Mesenchymal stem cell (in vitro differentiated cells and primary cell): ENCODE measurements at regions not wholly inside any gene's neighbourhood (a gene's known extent, or its start where the extent isn't known, plus 50 kb on each side); places are given as distances from the start of the nearest gene placed in this dataset.
"Not testable (repeated sequence)": the region's sequence is repeated elsewhere in the genome, so short reads cannot be mapped to it uniquely, and the experiment has no call there.

Experiments used
- DNase-seq: peaks from one replicate; pipeline ENCODE4 v3.0.0-alpha.2; 2013
- H2AFZ ChIP-seq: one replicate; pipeline ENCODE4 v1.6.1; 2013; ENCODE audit warnings: low read depth, mild to moderate bottlenecking, control low read depth, inconsistent platforms, low read length, moderate library complexity
- H2AK5ac ChIP-seq: 2 replicates; pipeline ENCODE4 v1.6.1; 2013; ENCODE audit warnings: low read length, moderate library complexity, mild to moderate bottlenecking, inconsistent platforms; ENCODE audit not compliant: severe bottlenecking
- H2BK120ac ChIP-seq: one replicate; pipeline ENCODE4 v1.6.1; 2013; ENCODE audit warnings: low read depth, mild to moderate bottlenecking, inconsistent platforms, low read length, moderate library complexity
- H2BK12ac ChIP-seq, 2 experiments: one replicate each; pipeline ENCODE4 v1.6.1; 2013; ENCODE audit warnings: inconsistent platforms in 2 of 2, low read length in 2 of 2, mild to moderate bottlenecking in 2 of 2, moderate library complexity in 2 of 2, control low read depth in 1 of 2
- H2BK15ac ChIP-seq: one replicate; pipeline ENCODE4 v1.6.1; 2013; ENCODE audit warnings: mild to moderate bottlenecking, low read depth, inconsistent platforms; ENCODE audit not compliant: poor library complexity, severe bottlenecking
- H2BK5ac ChIP-seq: 2 replicates; pipeline ENCODE4 v1.6.1; 2013; ENCODE audit warnings: low read depth, mild to moderate bottlenecking, low read length, control low read depth, inconsistent platforms; ENCODE audit not compliant: poor library complexity, severe bottlenecking
- H3K14ac ChIP-seq, 2 experiments: one replicate each; pipeline ENCODE4 v1.6.1; 2013; ENCODE audit warnings: inconsistent platforms in 2 of 2, low read length in 2 of 2, control low read depth in 1 of 2, mild to moderate bottlenecking in 1 of 2, moderate library complexity in 1 of 2
- H3K18ac ChIP-seq, 2 experiments: one replicate each; pipeline ENCODE4 v1.6.1; 2013; ENCODE audit warnings: inconsistent platforms in 2 of 2, low read length in 2 of 2, control low read depth in 1 of 2, low read depth in 1 of 2, mild to moderate bottlenecking in 1 of 2
- H3K23ac ChIP-seq, 2 experiments: one replicate each; pipeline ENCODE4 v1.6.1; 2013; ENCODE audit warnings: inconsistent platforms in 2 of 2, low read length in 2 of 2, mild to moderate bottlenecking in 2 of 2, moderate library complexity in 2 of 2, control low read depth in 1 of 2
- H3K27ac ChIP-seq: 2 replicates; pipeline ENCODE4 v1.5.1; 2013; ENCODE audit warnings: mild to moderate bottlenecking, moderate library complexity, low read length, control low read depth, inconsistent platforms; ENCODE audit not compliant: poor library complexity, severe bottlenecking
- H3K27me3 ChIP-seq, 2 experiments: 2 replicates each; pipeline versions ENCODE4 v1.6.1 to v1.7.0; 2013; ENCODE audit warnings: low read length in 2 of 2, mild to moderate bottlenecking in 2 of 2, moderate library complexity in 2 of 2, control low read depth in 1 of 2, inconsistent platforms in 1 of 2; ENCODE audit not compliant: control insufficient read depth in 1 of 2, insufficient read depth in 1 of 2
- H3K36me3 ChIP-seq, 2 experiments: 2 replicates each; pipeline versions ENCODE4 v1.6.1 to v1.7.0; 2013; ENCODE audit warnings: low read length in 2 of 2, control low read depth in 1 of 2, inconsistent platforms in 1 of 2, low read depth in 1 of 2, mild to moderate bottlenecking in 1 of 2; ENCODE audit not compliant: insufficient read depth in 2 of 2, control insufficient read depth in 1 of 2
- H3K4ac ChIP-seq, 2 experiments: one replicate each; pipeline ENCODE4 v1.6.1; 2013; ENCODE audit warnings: inconsistent platforms in 2 of 2, low read length in 2 of 2, mild to moderate bottlenecking in 2 of 2, moderate library complexity in 2 of 2, control low read depth in 1 of 2, low read depth in 1 of 2
- H3K4me1 ChIP-seq: 2 replicates; pipeline ENCODE4 v1.6.1; 2013; ENCODE audit warnings: low read depth, low read length, control low read depth; ENCODE audit not compliant: control insufficient read depth, insufficient read depth
- H3K4me2 ChIP-seq: 2 replicates; pipeline ENCODE4 v1.6.1; 2013; ENCODE audit warnings: low read length, mild to moderate bottlenecking, inconsistent platforms; ENCODE audit not compliant: poor library complexity, severe bottlenecking
- H3K4me3 ChIP-seq, 2 experiments: 2 replicates each; pipeline versions ENCODE4 v1.5.1 to v1.7.0; 2013; ENCODE audit warnings: low read length in 2 of 2, mild to moderate bottlenecking in 2 of 2, control low read depth in 1 of 2, low read depth in 1 of 2; ENCODE audit not compliant: insufficient read depth in 1 of 2
- H3K79me1 ChIP-seq: replicated peaks from 2 replicates; pipeline ENCODE4 v1.6.1; 2013; ENCODE audit warnings: mild to moderate bottlenecking, control low read depth, low read length, inconsistent platforms; ENCODE audit not compliant: poor library complexity, severe bottlenecking
- H3K9ac ChIP-seq: 2 replicates; pipeline ENCODE4 v1.7.0; 2013; ENCODE audit warnings: mild to moderate bottlenecking, low read length, moderate library complexity
- H3K9me3 ChIP-seq: 2 replicates; pipeline ENCODE4 v1.7.0; 2013; ENCODE audit warnings: mild to moderate bottlenecking, low read length; ENCODE audit not compliant: control insufficient read depth
- H4K8ac ChIP-seq: one replicate; pipeline ENCODE4 v1.6.1; 2013; ENCODE audit warnings: inconsistent platforms, mild to moderate bottlenecking, low read length, moderate library complexity
- H4K91ac ChIP-seq: one replicate; pipeline ENCODE4 v1.6.1; 2013; ENCODE audit warnings: mild to moderate bottlenecking, low read length, inconsistent platforms
- WGBS: methylation state at CpG from one replicate; pipeline ENCODE4 v1.1.7; 2013; ENCODE audit warnings: mixed read lengths; 5-methylcytosine and 5-hydroxymethylcytosine counted together

- Histone ChIP-seq H3K79me1 (no peaks in the 10 kb centered on the region), H3K27me3 (peaks cover 20% of the 10 kb centered on the region in 2 experiments), H3K27ac (no peak overlapping the region), H3K4me2 (no peak overlapping the region), H2BK15ac (no peak overlapping the region), H4K8ac (no peak overlapping the region), H3K9me3 (no peaks in the 10 kb centered on the region), H2BK120ac (no peak overlapping the region), H4K91ac (no peak overlapping the region), H3K4me1 (no peaks in the 10 kb centered on the region), H3K18ac (no peak overlapping the region), H3K36me3 (no peaks in the 10 kb centered on the region), H3K23ac (no peak overlapping the region), H3K14ac (no peak overlapping the region), H3K9ac (no peak overlapping the region), H2BK12ac (no peak overlapping the region), H2AK5ac (no peak overlapping the region), H3K4me3 (no peak overlapping the region), H2BK5ac (no peak overlapping the region), H3K4ac (no peak overlapping the region), H2AFZ (no peak overlapping the region)
- no peak for DNase-seq
- 58% methylated on average over 11 of the region's 13 CpGs for WGBS
Measured at GRCh38 chr9:96149533-96150280, 152.3 kb downstream of the HSD17B3 start.

GRCh38 chr9:96148634-96149532, 153.1 kb downstream of the HSD17B3 start:
- H3K9ac ChIP-seq: no peak overlapping the region
- H2BK120ac ChIP-seq: no peak overlapping the region
- H3K9me3 ChIP-seq: no peaks in the 10 kb centered on the region
- 96% methylated on average over 8 of the region's 8 CpGs for WGBS
- H3K18ac ChIP-seq: no peak overlapping the region
- H3K4ac ChIP-seq: no peak overlapping the region
- H3K27ac ChIP-seq: no peak overlapping the region
- H3K14ac ChIP-seq: no peak overlapping the region
- H3K36me3 ChIP-seq: no peaks in the 10 kb centered on the region
- no peak overlapping the region for H2BK12ac ChIP-seq
- DNase-seq: no peak
- peaks cover 20% of the 10 kb centered on the region in 2 experiments for H3K27me3 ChIP-seq
- H3K79me1 ChIP-seq: no peaks in the 10 kb centered on the region
- H2BK15ac ChIP-seq: no peak overlapping the region
- H3K23ac ChIP-seq: no peak overlapping the region
- H2AK5ac ChIP-seq: no peak overlapping the region
- H3K4me1 ChIP-seq: no peaks in the 10 kb centered on the region
- H4K8ac ChIP-seq: no peak overlapping the region
- H3K4me3 ChIP-seq: no peak overlapping the region
- H2AFZ ChIP-seq: no peak overlapping the region
- H4K91ac ChIP-seq: no peak overlapping the region
- H2BK5ac ChIP-seq: no peak overlapping the region
- H3K4me2 ChIP-seq: no peak overlapping the region

GRCh38 chr9:96147029-96147428, 154.9 kb downstream of the HSD17B3 start:
- H4K91ac ChIP-seq, H3K9ac ChIP-seq, H2AK5ac ChIP-seq, H3K23ac ChIP-seq, H3K36me3 ChIP-seq, H2BK120ac ChIP-seq, H3K4me3 ChIP-seq, H3K4ac ChIP-seq, H3K4me1 ChIP-seq, H2AFZ ChIP-seq, H3K9me3 ChIP-seq, H4K8ac ChIP-seq, H2BK15ac ChIP-seq, H2BK12ac ChIP-seq, H3K79me1 ChIP-seq, H3K14ac ChIP-seq, H3K4me2 ChIP-seq, H3K18ac ChIP-seq, H2BK5ac ChIP-seq, H3K27ac ChIP-seq: not testable (repeated sequence)
- H3K27me3 ChIP-seq: peaks cover 20% of the 10 kb centered on the region in 2 experiments
- WGBS: 32% methylated on average over 9 of the region's 11 CpGs
- DNase-seq: peak; percentile 54

- no peak overlapping the region for H3K4me3 ChIP-seq
- no peak overlapping the region for H3K14ac ChIP-seq
- no peaks in the 10 kb centered on the region for H3K79me1 ChIP-seq
- no peak overlapping the region for H2AK5ac ChIP-seq
- H2BK15ac ChIP-seq: no peak overlapping the region
- no peak overlapping the region for H2BK12ac ChIP-seq
- no peak overlapping the region for H3K4me2 ChIP-seq
- H4K91ac ChIP-seq: no peak overlapping the region
- H3K27ac ChIP-seq: no peak overlapping the region
- WGBS: 80% methylated on average over 5 of the region's 5 CpGs
- H2BK5ac ChIP-seq: no peak overlapping the region
- H3K9ac ChIP-seq: no peak overlapping the region
- H2AFZ ChIP-seq: no peak overlapping the region
- no peak overlapping the region for H2BK120ac ChIP-seq
- no peak for DNase-seq
- H3K23ac ChIP-seq: no peak overlapping the region
- no peaks in the 10 kb centered on the region for H3K27me3 ChIP-seq
- H3K9me3 ChIP-seq: no peaks in the 10 kb centered on the region
- no peaks in the 10 kb centered on the region for H3K36me3 ChIP-seq
- H3K4me1 ChIP-seq: peaks cover 8% of the 10 kb centered on the region
- no peak overlapping the region for H4K8ac ChIP-seq
- H3K4ac ChIP-seq: no peak overlapping the region
- peak overlapping the region in 1 of 2 experiments; percentile 76 for H3K18ac ChIP-seq
Measured at GRCh38 chr9:96141666-96142065, 160.3 kb downstream of the HSD17B3 start.
